ENCODE measurements at regions not wholly inside any gene's neighbourhood (a gene's known extent, or its start where the extent isn't known, plus 50 kb on each side); places are given as distances from the start of the nearest gene placed in this dataset.
"Not testable (repeated sequence)": the region's sequence is repeated elsewhere in the genome, so short reads cannot be mapped to it uniquely, and the experiment has no call there.

DNA sequence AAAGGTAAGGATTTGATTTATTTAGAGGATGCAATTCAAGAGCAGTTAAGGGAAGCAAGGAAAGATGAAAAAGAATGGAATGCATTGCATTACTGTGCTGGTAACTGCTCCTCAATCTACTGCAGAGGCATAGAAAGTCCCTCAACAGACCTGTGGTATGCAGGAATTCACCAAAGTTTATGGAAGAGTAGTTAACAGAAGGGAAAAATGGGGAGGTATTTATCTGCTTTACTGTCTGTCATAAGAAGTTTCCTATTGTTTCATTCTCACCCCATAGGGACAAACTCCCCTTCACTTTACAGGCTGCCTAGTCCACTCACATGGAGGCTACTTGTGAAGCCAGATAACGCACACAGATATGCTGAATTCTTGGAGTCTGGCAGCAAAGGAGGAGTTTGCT, 354.9 kb upstream of the SPRY2 start:
- no peak for DNase-seq

- DNase-seq: not testable (repeated sequence)
Observed at GRCh38 chr13:80691814-80692213, 350.9 kb upstream of the SPRY2 start.

DNA sequence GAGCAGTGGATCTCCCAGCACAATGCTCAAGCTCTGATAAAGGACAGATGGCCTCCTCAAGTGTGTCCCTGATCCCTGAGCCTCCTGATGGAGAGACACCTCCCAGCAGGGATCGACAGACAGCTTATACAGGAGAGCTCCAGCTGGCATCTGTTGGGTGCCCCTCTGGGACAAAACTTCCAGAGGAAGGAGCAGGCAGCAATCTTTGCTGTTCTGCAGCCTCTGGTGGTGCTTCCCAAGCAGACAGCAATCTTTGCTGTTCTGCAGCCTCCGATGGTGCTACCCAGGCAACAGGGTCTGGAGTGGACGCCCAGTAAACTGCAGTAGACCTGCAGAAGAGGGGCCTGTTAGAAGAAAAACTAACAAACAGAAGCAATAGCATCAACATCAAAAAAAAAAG, 349.3 kb upstream of the SPRY2 start:
- no peak for DNase-seq

DNA sequence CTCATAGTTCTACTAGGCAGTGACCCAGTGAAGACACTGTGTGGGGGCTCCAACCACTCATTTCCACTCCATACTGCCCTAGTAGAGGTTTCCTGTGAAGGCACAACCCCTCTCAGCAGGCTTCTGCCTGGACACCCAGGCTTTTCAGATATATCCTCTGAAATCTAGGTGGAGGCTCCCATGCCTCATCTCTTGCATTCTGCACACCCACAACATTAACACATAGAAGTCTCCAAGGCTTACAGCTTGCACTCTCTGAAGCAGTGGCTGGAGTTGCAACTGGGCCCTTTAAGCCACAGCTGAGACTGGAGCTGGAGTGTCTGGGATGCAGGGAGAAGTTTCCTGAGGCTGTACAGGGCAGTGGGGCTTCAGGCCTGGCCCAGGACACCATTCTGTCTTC, 347.7 kb upstream of the SPRY2 start:
- no peak for DNase-seq

DNA sequence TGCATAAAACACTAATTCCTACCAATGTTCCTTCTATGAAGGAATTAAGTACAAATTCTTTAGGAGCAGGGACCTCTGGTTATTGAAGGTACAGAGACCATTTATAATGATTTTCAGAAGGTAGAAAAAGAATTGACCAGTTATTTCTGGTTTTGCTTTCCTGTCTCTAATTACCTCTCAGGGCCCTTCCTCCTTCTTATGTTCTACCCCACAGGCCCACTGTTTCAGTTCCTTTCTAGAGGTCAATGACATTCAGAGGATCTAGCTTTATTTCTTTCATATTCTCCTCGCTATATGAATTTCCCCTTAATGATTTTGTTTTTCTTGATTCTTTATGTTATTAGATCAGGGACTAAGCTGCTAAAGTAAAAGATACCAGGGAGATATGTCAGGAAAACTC, 345.0 kb upstream of the SPRY2 start:
- no peak for DNase-seq

DNA sequence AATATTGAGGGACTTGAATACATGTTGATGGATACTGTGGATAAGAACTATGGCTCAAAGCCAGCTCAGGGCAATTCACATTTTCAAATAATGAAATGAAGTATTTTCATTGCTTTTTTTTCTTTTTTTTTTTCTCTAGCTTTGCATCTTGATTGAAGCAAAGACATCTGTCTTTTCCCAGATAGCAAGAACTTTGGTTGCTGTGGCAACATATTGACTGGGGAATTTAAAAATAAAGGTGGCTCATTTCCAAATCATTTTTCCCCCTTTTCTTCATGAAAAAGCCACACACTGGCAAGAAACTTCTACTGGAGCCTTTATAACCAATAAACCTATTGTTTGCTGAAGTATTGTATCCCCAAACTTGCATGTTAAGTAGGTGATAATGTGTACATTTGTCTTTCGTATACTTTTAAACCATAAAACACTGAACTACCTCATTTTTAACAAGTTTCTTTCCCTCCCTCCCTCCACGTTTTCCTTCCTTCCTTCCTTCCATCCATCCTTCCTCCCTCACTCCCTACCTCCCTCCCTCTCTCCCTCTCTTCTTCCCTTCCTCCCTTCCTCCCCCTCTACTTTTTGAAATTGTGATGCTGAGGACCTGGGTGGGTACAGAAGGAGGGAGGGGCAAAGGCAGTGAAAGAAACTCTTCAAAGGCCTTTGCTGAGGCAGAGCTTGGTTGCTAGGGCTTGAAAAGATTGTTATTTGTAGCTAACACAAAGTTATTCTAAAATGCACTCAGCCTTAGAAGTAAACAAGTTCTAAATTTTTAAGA, 343.5 kb upstream of the SPRY2 start:
- DNase-seq: no peak

DNA sequence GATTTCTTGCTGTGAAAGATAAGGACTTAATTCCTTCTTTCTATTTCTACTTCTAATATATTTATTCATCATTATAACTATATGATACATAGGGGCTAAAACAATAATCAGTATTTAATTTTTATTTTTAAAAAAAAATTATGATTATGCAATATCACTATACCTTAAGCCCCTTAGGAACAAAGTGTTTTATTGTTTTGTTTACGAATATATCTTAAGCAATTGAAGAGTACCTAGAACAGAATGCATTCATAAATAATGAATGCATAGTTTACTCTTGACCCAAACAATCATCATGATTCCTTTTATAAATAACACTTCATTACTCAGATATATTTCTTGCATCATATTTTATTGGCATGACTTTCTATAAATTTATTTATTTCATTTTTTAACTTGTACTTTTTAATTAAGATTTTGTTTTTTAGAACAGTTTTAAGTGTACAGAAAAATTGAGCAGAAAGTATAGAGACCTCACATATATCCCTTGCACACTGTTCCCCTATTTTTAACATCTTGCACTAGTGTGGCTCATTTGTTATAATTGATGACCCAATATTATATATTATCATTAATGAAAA, 339.9 kb upstream of the SPRY2 start:
- DNase-seq: no peak

- no peak for DNase-seq
Observed at GRCh38 chr13:80679423-80679822, 338.5 kb upstream of the SPRY2 start.

- no peak for DNase-seq
Observed at GRCh38 chr13:80677227-80677626, 336.3 kb upstream of the SPRY2 start.

- not testable (repeated sequence) for DNase-seq
Observed at GRCh38 chr13:80675442-80675841, 334.5 kb upstream of the SPRY2 start.

GRCh38 chr13:80671773-80672172, 330.8 kb upstream of the SPRY2 start:
- no peak for DNase-seq

DNA sequence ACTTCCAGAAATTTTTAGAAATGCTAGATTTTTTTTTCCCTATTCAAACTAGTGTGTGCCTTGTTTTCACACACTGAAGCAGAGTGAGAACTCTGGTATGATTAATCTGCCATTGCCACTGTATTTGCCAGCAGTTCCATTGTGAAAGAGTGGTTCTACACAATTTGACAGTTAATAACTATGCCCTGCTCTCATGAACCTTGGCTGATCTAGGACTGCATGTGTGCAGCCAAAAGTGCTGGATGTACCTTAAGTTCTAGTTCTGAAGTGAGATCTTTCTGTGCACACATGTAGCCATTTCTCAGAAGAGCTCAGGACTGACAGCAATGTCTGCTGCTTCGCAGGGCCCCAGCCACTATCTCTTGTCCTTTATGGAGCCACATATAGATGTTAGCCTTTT, 328.2 kb upstream of the SPRY2 start:
- no peak for DNase-seq

GRCh38 chr13:80668452-80668851, 327.5 kb upstream of the SPRY2 start:
- no peak for DNase-seq

DNA sequence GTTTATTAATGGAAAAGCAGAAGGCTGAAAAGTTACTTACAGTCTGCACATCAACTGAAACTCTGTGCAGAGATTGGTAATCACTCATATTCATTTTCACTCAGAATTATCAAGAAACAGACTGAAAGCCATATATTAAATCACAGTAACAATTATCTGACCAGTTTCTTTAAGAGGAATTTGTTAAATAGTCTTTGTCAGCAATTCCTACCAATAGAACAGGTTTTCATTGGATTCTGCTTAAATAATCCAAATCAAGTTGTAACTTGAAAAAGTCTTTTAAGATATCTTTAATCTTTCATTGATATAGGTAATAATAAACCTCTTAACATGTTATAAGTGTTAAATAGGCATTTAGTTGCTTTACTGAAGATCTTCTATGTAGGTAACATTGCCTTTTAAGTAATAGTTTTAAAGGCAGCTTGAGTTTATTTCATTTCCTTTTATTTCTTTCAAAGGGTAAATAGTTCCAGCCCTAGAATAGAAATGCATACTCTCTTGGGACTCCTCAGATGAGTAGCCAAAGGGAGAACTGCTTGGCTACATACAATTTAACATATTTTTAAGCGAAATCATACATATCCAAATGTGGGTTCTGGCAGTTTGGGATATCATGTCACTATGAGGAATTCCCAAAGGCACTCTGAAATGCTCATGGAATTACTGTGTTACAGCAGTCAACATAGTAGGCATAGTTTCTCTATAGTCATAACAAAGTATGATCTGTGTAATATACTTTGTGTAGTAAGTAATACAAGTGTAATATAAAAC, 326.0 kb upstream of the SPRY2 start:
- DNase-seq: peak; percentile 73

GRCh38 chr13:80665792-80666333, 324.9 kb upstream of the SPRY2 start:
- DNase-seq: no peak

- no peak for DNase-seq
Observed at GRCh38 chr13:80664950-80665349, 324.0 kb upstream of the SPRY2 start.

DNA sequence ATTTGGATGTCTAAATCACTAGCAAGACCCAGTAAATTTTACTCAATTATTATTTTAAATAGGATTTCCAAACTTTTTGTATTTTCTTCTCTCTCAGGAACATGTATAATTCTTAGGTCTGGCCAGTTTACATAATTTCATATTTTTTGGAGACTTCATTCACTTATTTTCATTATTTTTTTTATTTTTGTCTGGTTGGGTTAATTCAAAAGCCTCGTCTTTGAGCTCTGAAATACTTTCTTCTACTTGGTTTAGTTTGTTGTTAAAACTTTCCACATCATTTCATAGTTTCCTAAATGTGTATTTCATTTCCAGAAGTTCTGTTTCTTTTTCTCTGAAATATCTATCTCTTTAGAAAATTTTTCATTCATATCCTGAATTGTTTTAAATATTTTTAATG, 322.9 kb upstream of the SPRY2 start:
- DNase-seq: no peak

DNA sequence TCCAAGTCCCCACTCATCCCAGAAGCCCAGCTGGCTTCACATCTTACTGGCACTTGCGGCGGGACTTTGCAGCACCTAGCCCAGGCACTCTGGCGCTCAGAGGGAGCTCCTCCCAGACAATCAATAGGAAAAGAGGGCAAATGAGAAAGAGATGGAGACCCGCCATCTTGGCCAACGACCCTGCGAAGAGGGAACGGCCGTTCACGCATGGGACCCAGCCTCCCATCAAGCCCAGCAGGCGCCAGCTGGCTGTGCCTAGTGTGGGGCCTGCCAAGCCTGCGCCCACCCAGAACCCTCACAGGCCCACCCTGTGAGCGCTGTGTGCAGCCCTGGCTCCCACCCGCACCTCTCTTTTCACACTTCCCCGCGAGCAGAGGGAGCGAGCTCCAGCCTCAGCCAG, 317.8 kb upstream of the SPRY2 start:
- DNase-seq: no peak

- no peak for DNase-seq
Observed at GRCh38 chr13:80656512-80656904, 315.6 kb upstream of the SPRY2 start.

DNA sequence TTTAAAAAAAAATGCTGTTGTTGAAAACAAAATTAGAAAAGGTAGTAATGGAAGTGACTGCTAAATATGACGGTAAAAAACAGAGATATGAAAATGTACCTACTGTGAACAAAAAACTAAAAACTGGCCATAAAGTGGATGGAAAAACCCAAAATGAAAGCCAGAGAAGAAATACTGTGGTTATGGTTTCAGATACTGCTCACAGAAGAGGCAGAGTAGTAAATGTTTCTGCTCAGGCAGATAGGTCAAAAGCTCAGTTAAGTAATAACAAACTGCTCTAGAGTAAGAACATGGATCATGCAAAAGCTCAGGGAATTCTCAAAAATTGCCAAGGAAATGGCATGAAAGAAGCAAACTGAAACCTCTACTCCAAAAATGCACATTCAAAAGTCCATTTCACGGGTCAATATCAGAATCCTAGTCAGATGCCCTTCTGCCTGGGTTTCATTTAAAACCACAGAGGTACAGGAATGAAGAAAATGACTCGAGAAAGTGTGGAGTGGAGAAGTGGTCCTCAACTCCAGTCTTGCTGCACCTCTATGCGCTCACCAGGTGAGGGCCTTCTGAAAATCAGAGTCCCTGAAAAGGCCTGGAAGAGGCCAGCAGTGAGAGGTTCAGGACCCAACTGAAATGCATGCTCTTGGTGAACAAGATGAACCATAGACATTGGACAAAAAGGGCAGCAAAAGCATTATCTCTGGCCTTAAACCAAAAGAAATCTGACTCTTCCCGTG, 315.0 kb upstream of the SPRY2 start:
- DNase-seq: no peak

- no peak for DNase-seq
Observed at GRCh38 chr13:80654638-80655249, 313.8 kb upstream of the SPRY2 start.

GRCh38 chr13:80649274-80649673, 308.3 kb upstream of the SPRY2 start:
- no peak for DNase-seq
